ENCODE measurements at regions not wholly inside any gene's neighbourhood (a gene's known extent, or its start where the extent isn't known, plus 50 kb on each side); places are given as distances from the start of the nearest gene placed in this dataset.

- no peak for TF ChIP-seq ZNF274 (IDR thresholded peaks at IDR 0.05; ENCODE audit: low read depth, low read length)
- no peak overlapping the region for H3K4me3 ChIP-seq (ENCODE audit: low read length)
Observed at GRCh38 chr12:75782069-75782581, 249.5 kb downstream of the PHLDA1 start.

GRCh38 chr12:75781532-75782046, 250.0 kb downstream of the PHLDA1 start:
- no peak for TF ChIP-seq ZNF274 (IDR thresholded peaks at IDR 0.05; ENCODE audit: low read depth, low read length)
- H3K4me3 ChIP-seq (ENCODE audit: low read length): no peak overlapping the region

- no peak for TF ChIP-seq ZNF274 (IDR thresholded peaks at IDR 0.05; ENCODE audit: low read depth, low read length)
Observed at GRCh38 chr12:75779891-75780496, 251.6 kb downstream of the PHLDA1 start.

GRCh38 chr12:75774261-75775052, 257.1 kb downstream of the PHLDA1 start:
- H3K4me3 ChIP-seq (ENCODE audit: low read length): no peak overlapping the region
- TF ChIP-seq ZNF274 (IDR thresholded peaks at IDR 0.05; ENCODE audit: low read depth, low read length): no peak

More at GRCh38 chr12:75779891-75780496, 251.6 kb downstream of the PHLDA1 start:
- no peak overlapping the region for H3K4me3 ChIP-seq (ENCODE audit: low read length)

GRCh38 chr12:75773377-75773776, 258.2 kb downstream of the PHLDA1 start:
- no peak overlapping the region for H3K4me3 ChIP-seq (ENCODE audit: low read length)
- no peak for TF ChIP-seq ZNF274 (IDR thresholded peaks at IDR 0.05; ENCODE audit: low read depth, low read length)

- no peak overlapping the region for H3K4me3 ChIP-seq (ENCODE audit: low read length)
- no peak for TF ChIP-seq ZNF274 (IDR thresholded peaks at IDR 0.05; ENCODE audit: low read depth, low read length)
Observed at GRCh38 chr12:75771023-75771422, 259.6 kb upstream of the KRR1 start.

GRCh38 chr12:75767957-75768356, 256.5 kb upstream of the KRR1 start:
- H3K4me3 ChIP-seq (ENCODE audit: low read length): no peak overlapping the region
- TF ChIP-seq ZNF274 (IDR thresholded peaks at IDR 0.05; ENCODE audit: low read depth, low read length): no peak

- TF ChIP-seq ZNF274 (IDR thresholded peaks at IDR 0.05; ENCODE audit: low read depth, low read length): no peak
- no peak overlapping the region for H3K4me3 ChIP-seq (ENCODE audit: low read length)
Observed at GRCh38 chr12:75766263-75767160, 255.1 kb upstream of the KRR1 start.

GRCh38 chr12:75765170-75766059, 254.0 kb upstream of the KRR1 start:
- H3K4me3 ChIP-seq (ENCODE audit: low read length): no peak overlapping the region
- TF ChIP-seq ZNF274 (IDR thresholded peaks at IDR 0.05; ENCODE audit: low read depth, low read length): no peak

GRCh38 chr12:75764091-75764841, 252.9 kb upstream of the KRR1 start:
- no peak for TF ChIP-seq ZNF274 (IDR thresholded peaks at IDR 0.05; ENCODE audit: low read depth, low read length)
- H3K4me3 ChIP-seq (ENCODE audit: low read length): no peak overlapping the region

GRCh38 chr12:75760573-75761294, 249.3 kb upstream of the KRR1 start:
- no peak for TF ChIP-seq ZNF274 (IDR thresholded peaks at IDR 0.05; ENCODE audit: low read depth, low read length)
- H3K4me3 ChIP-seq (ENCODE audit: low read length): no peak overlapping the region

Measured in GM08714 (cell line).